HepG2 (cell line): ENCODE measurements at regions not wholly inside any gene's neighbourhood (a gene's known extent, or its start where the extent isn't known, plus 50 kb on each side); places are given as distances from the start of the nearest gene placed in this dataset.

ENCODE experiments used
- ATAC-seq: fragments of 200-7000 bp; cut with Tn5 transposase; 3 replicates; pipeline ENCODE4 v1.9.1; 2020; ENCODE audit warnings: mild to moderate bottlenecking, moderate library complexity
- BruUV-seq: library from RNA; stranded (reverse); fragments of 400-500 nt; replicated peaks from 2 replicates; lab custom pipeline; 2021; lab: Mats Ljungman, UMichigan
- CTCF ChIA-PET: fragments of 300-600 bp; formaldehyde crosslinking; extraction: SDS; loops from one replicate; lab custom pipeline; 2021; ENCODE audit warnings: low total read pairs, inconsistent platforms, low intra/inter-chr PET ratio; lab: Yijun Ruan, JAX
- POLR2A ChIA-PET: fragments of 350-600 bp; sonication (Branson Sonifier 250); formaldehyde crosslinking; loops from one replicate; lab custom pipeline; 2020; ENCODE audit warnings: antibody characterized with exemption, inconsistent platforms; lab: Yijun Ruan, JAX
- DNase-seq: peaks from one replicate; pipeline ENCODE4 v3.0.0-alpha.2; 2015; ENCODE audit warnings: low spot score
- FAIRE-seq: peaks from 3 replicates; lab custom pipeline; 2011; peaks lifted over from hg19 to GRCh38; lab: Jason Lieb, UNC
- H2AFZ ChIP-seq: one replicate; pipeline ENCODE4 v1.6.1; 2011; ENCODE audit warnings: low read length, inconsistent platforms
- H3K27ac ChIP-seq: fragments of 300-600 bp; 3 replicates; pipeline ENCODE4 v1.8.0; 2011; ENCODE audit warnings: mixed run types, mild to moderate bottlenecking, mixed read lengths, low read length, inconsistent platforms; ENCODE audit not compliant: insufficient read depth; ENCODE audit errors: extremely low read length
- H3K27me3 ChIP-seq, 2 experiments: fragments of 200-600 bp in 1 of 2; 2 replicates in 1 of 2; 3 replicates in 1 of 2; pipeline versions ENCODE4 v1.6.0 to v1.8.0; 2011; ENCODE audit warnings: low read length in 2 of 2, mild to moderate bottlenecking in 2 of 2, moderate library complexity in 2 of 2, inconsistent platforms in 1 of 2; ENCODE audit not compliant: insufficient read depth in 2 of 2, control insufficient read depth in 1 of 2
- H3K36me3 ChIP-seq, 2 experiments: fragments of 200-600 bp in 1 of 2; replicated peaks in 1 of 2; 2 replicates in 1 of 2; 3 replicates in 1 of 2; pipeline versions ENCODE4 v1.5.1 to v1.8.0; 2011; ENCODE audit warnings: low read length in 2 of 2, inconsistent platforms in 1 of 2; ENCODE audit not compliant: insufficient read depth in 2 of 2, control insufficient read depth in 1 of 2
- H3K4me1 ChIP-seq: 2 replicates; pipeline ENCODE4 v1.5.1; 2012; ENCODE audit warnings: low read length, inconsistent platforms; ENCODE audit not compliant: insufficient read depth
- H3K4me2 ChIP-seq: 2 replicates; pipeline ENCODE4 v1.6.0; 2011; ENCODE audit warnings: low read depth, low read length, inconsistent platforms
- H3K4me3 ChIP-seq, 3 experiments: fragments of 200-600 bp in 1 of 3; sonication (generic), shearing (Covaris generic) in 1 of 3; replicated peaks in 1 of 3; 2 replicates each; pipeline ENCODE4 v1.5.1; 2011 to 2016; ENCODE audit warnings: low read length in 3 of 3, inconsistent platforms in 2 of 3, low read depth in 2 of 3, mild to moderate bottlenecking in 2 of 3, control low read depth in 1 of 3, mixed read lengths in 1 of 3; ENCODE audit not compliant: insufficient read depth in 1 of 3
- H3K79me2 ChIP-seq: one replicate; pipeline ENCODE4 v1.6.1; 2011; ENCODE audit warnings: low read length, inconsistent platforms; ENCODE audit not compliant: insufficient read depth
- H3K9ac ChIP-seq: 2 replicates; pipeline ENCODE4 v1.6.0; 2011; ENCODE audit warnings: mild to moderate bottlenecking, low read depth, low read length, inconsistent platforms; ENCODE audit not compliant: insufficient read depth
- H3K9me3 ChIP-seq: 2 replicates; pipeline ENCODE4 v1.5.1; 2012; ENCODE audit warnings: mild to moderate bottlenecking, low read length
- H4K20me1 ChIP-seq: 2 replicates; pipeline ENCODE4 v1.6.0; 2011; ENCODE audit warnings: inconsistent platforms, mild to moderate bottlenecking, low read length, moderate library complexity; ENCODE audit not compliant: insufficient read depth
- USF2 ChIP-seq, 2 experiments: sonication (generic) in 1 of 2; formaldehyde crosslinking in 1 of 2; IDR thresholded peaks; 2 replicates each; pipeline versions ENCODE4 v1.5.1 to v1.6.1; 2011 to 2020; ENCODE audit warnings: borderline replicate concordance in 1 of 2, low read depth in 1 of 2, low read length in 1 of 2, mild to moderate bottlenecking in 1 of 2, missing genetic modification reagents in 1 of 2, moderate library complexity in 1 of 2
- YEATS2 ChIP-seq: sonication (generic); formaldehyde crosslinking; IDR thresholded peaks from 2 replicates; pipeline ENCODE4 v1.4.0; 2020; ENCODE audit warnings: missing genetic modification reagents, borderline replicate concordance
- ZNF567 ChIP-seq: sonication (generic); formaldehyde crosslinking; IDR thresholded peaks from 2 replicates; pipeline ENCODE4 v1.8.1; 2023; ENCODE audit warnings: mild to moderate bottlenecking, missing genetic modification reagents, borderline replicate concordance
- WGBS: methylation state at CpG from one replicate; pipeline ENCODE4 v1.1.6; 2017; ENCODE audit warnings: low lambda C conversion rate; 5-methylcytosine and 5-hydroxymethylcytosine counted together
- in situ Hi-C: cut with HindIII; loops from 2 replicates; pipeline ENCODE4 v1.10.0; 2017; ENCODE audit warnings: low pct_unique_long_range_greater_than_20kb; ENCODE audit not compliant: extremely low pct_ligation_motif_present
- intact Hi-C: fragments of 100-400 bp; cut with micrococcal nuclease; formaldehyde crosslinking; loops from one replicate; pipeline ENCODE4 v1.10.0; 2022; ENCODE audit not compliant: unreplicated experiment

DNA sequence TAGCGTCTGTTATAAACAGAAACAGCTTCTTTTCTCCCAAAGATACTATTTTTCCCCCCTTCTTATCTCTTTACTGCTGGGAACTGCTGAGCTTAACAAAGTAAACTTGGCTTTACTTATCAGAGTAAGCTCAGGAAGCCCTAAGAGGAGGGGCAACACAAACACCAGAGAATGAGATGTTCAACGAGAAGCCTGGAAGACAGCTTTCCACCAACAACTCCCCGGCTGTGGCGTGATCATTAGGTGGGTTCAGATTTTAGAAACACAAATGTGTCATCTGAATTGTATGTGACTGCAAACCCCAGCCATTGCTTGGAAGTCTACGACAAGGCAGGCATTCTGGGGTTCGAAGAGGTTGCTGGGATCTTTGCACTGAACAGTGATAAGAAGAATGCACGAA, 181.2 kb upstream of the ESRRG start:
- peak overlapping the region; percentile 43 for H3K4me2 ChIP-seq
- H2AFZ ChIP-seq, result no peak overlapping the region
- in situ Hi-C loops (no loop called here), intact Hi-C loops (no loop called here)
- WGBS, result 4% methylated on average over 7 of the region's 7 CpGs
- H3K9ac ChIP-seq, result no peak overlapping the region
- FAIRE-seq (no peak), ATAC-seq (no peak), DNase-seq (no peak)
- no peaks in the 10 kb centered on the region for H3K27me3 ChIP-seq
- no peaks in the 10 kb centered on the region for H4K20me1 ChIP-seq
- H3K79me2 ChIP-seq, result no peaks in the 10 kb centered on the region
- POLR2A ChIA-PET, result no interaction called here
- no peak overlapping the region for H3K27ac ChIP-seq
- CTCF ChIA-PET, result no interaction called here
- no peak overlapping the region for H3K4me3 ChIP-seq
- H3K9me3 ChIP-seq, result no peaks in the 10 kb centered on the region
- TF ChIP-seq USF2 (IDR thresholded peaks at IDR 0.05; ENCODE audit: low read depth, low read length), result no peak
- TF ChIP-seq USF2 (CRISPR knock-in tag; IDR thresholded peaks at IDR 0.05; ENCODE audit: borderline replicate concordance), result no peak
- TF ChIP-seq ZNF567 (CRISPR knock-in tag), result no peak
- no TSS peak for BruUV-seq
- H3K4me1 ChIP-seq, result peaks cover 34% of the 10 kb centered on the region
- no peaks in the 10 kb centered on the region for H3K36me3 ChIP-seq

DNA sequence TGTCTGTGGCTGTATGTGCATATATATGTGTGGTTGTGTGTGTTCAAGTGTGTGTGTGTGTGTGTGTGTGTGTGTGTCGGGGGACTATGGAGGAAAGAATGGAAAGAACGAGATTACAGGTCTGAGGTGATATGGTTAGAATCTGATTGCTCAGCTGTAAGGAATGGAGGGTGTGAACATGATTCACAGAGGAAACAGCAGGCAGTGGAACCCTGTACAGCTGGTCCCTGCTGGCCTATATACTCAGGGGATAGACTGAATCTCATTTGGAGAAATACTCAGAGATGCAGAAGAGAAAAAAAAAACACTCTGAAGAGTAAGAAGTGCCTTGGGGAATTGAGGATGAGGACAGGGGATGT, 180.1 kb upstream of the ESRRG start:
- FAIRE-seq, result no peak
- no peak for DNase-seq

More for the DNA sequence above, 180.1 kb upstream of the ESRRG start:
- intact Hi-C loops, result no loop called here
- Histone ChIP-seq H3K36me3 (no peaks in the 10 kb centered on the region), H3K4me1 (peaks cover 34% of the 10 kb centered on the region), H3K27ac (no peak overlapping the region)
- CTCF ChIA-PET, result no interaction called here
- no TSS peak for BruUV-seq
- TF ChIP-seq YEATS2 (CRISPR knock-in tag), result no peak
- TF ChIP-seq, all 625 proteins: peak for 0
- peak; percentile 30; the same call in 1 of the 3 replicates for ATAC-seq
- in situ Hi-C loops, result no loop called here
- POLR2A ChIA-PET, result no interaction called here
- Histone ChIP-seq H3K4me3 (no peak overlapping the region), H3K27me3 (no peaks in the 10 kb centered on the region), H4K20me1 (no peaks in the 10 kb centered on the region), H2AFZ (no peak overlapping the region), H3K4me2 (no peak overlapping the region), H3K9me3 (no peaks in the 10 kb centered on the region), H3K79me2 (no peaks in the 10 kb centered on the region), H3K9ac (no peak overlapping the region)
- 19% methylated on average over 2 of the region's 2 CpGs for WGBS
